T-helper 2 cell (primary cell): ENCODE measurements at regions not wholly inside any gene's neighbourhood (a gene's known extent, or its start where the extent isn't known, plus 50 kb on each side); places are given as distances from the start of the nearest gene placed in this dataset.

ENCODE experiments used
- DNase-seq, 5 experiments: peaks; one replicate each; pipeline versions ENCODE4 v3.0.0 to v3.0.0-alpha.2; 2012 to 2022

- no peak for DNase-seq
These were observed 155.0 kb downstream of the C7orf25 start for GRCh38 chr7:42756841-42757240.

- DNase-seq = no peak
These were observed 158.0 kb downstream of the C7orf25 start for GRCh38 chr7:42753811-42754363.

- no peak for DNase-seq
These were observed 158.5 kb downstream of the C7orf25 start for GRCh38 chr7:42753367-42753766.

- DNase-seq = no peak
These were observed 161.7 kb downstream of the C7orf25 start for GRCh38 chr7:42750172-42750571.

GRCh38 chr7:42747044-42747443 is 164.8 kb downstream of the C7orf25 start:
- DNase-seq = no peak

GRCh38 chr7:42746214-42746613 is 165.7 kb downstream of the C7orf25 start:
- DNase-seq = no peak

- DNase-seq = peak in 1 of 5 experiments; percentile 21
These were observed 166.4 kb downstream of the C7orf25 start for GRCh38 chr7:42745357-42746059.

- no peak for DNase-seq
These were observed 167.1 kb downstream of the C7orf25 start for GRCh38 chr7:42744746-42745145.

- DNase-seq = no peak
These were observed 168.6 kb downstream of the C7orf25 start for GRCh38 chr7:42743077-42743858.

GRCh38 chr7:42742318-42742717 is 169.6 kb downstream of the C7orf25 start:
- DNase-seq = no peak

- DNase-seq = no peak
These were observed 171.5 kb downstream of the C7orf25 start for GRCh38 chr7:42740408-42740807.

GRCh38 chr7:42739638-42740037 is 172.2 kb downstream of the C7orf25 start:
- DNase-seq = no peak

- DNase-seq = no peak
These were observed 174.9 kb downstream of the C7orf25 start for GRCh38 chr7:42736931-42737330.

- DNase-seq = no peak
These were observed 176.8 kb downstream of the C7orf25 start for GRCh38 chr7:42735081-42735480.

GRCh38 chr7:42734568-42734967 is 177.3 kb downstream of the C7orf25 start:
- DNase-seq = no peak

GRCh38 chr7:42733040-42733439 is 178.8 kb downstream of the C7orf25 start:
- no peak for DNase-seq

- DNase-seq = no peak
These were observed 181.3 kb downstream of the C7orf25 start for GRCh38 chr7:42730586-42730985.

- DNase-seq = no peak
These were observed 182.7 kb downstream of the C7orf25 start for GRCh38 chr7:42729053-42729765.

GRCh38 chr7:42727451-42727850 is 184.4 kb downstream of the C7orf25 start:
- DNase-seq = no peak

GRCh38 chr7:42726066-42726785 is 185.6 kb downstream of the C7orf25 start:
- no peak for DNase-seq

- DNase-seq = no peak
These were observed 189.2 kb downstream of the C7orf25 start for GRCh38 chr7:42722716-42723115.

GRCh38 chr7:42722198-42722597 is 189.7 kb downstream of the C7orf25 start:
- no peak for DNase-seq
